Heart right ventricle (tissue), 16 donors: ENCODE measurements at regions not wholly inside any gene's neighbourhood (a gene's known extent, or its start where the extent isn't known, plus 50 kb on each side); places are given as distances from the start of the nearest gene placed in this dataset.

Source experiments
- ATAC-seq, 8 donors: fragments of 200-7000 bp; cut with Tn5 transposase; one replicate each; pipeline ENCODE4 v1.9.1; 2020; ENCODE audit warnings: mild to moderate bottlenecking in 8 of 8, moderate library complexity in 8 of 8, moderate number of reproducible peaks in 1 of 8
- DNase-seq, 2 donors: peaks; one replicate each; pipeline ENCODE4 v3.0.0-alpha.2; 2020
- H3K27ac ChIP-seq, 10 donors: fragments of 200-600 bp; sonication (generic) in 2 of 10; one replicate each; pipeline versions ENCODE4 v1.5.0 to v1.8.0; 2020 to 2022; ENCODE audit warnings: mild to moderate bottlenecking in 3 of 10
- H3K27me3 ChIP-seq, 7 donors: fragments of 200-600 bp; one replicate each; pipeline ENCODE4 v1.8.0; 2021 to 2022; ENCODE audit warnings: mild to moderate bottlenecking in 2 of 7
- H3K36me3 ChIP-seq, 9 donors: fragments of 200-600 bp; sonication (generic) in 1 of 9; one replicate each; pipeline versions ENCODE4 v1.5.0 to v1.8.0; 2020 to 2022; ENCODE audit warnings: mild to moderate bottlenecking in 2 of 9
- H3K4me1 ChIP-seq, 9 donors: fragments of 200-600 bp; sonication (generic) in 1 of 9; one replicate each; pipeline versions ENCODE4 v1.5.0 to v1.8.0; 2020 to 2022; ENCODE audit warnings: mild to moderate bottlenecking in 4 of 9
- H3K4me3 ChIP-seq, 10 donors: fragments of 200-600 bp; sonication (generic) in 2 of 10; one replicate each; pipeline versions ENCODE4 v1.5.0 to v1.8.0; 2020 to 2022; ENCODE audit warnings: mild to moderate bottlenecking in 7 of 10, moderate library complexity in 2 of 10
- H3K9me3 ChIP-seq, 11 donors: fragments of 200-600 bp in 10 of 11; sonication (generic) in 2 of 11; one replicate each; pipeline versions ENCODE4 v1.5.0 to v1.8.0; 2013 to 2022; ENCODE audit warnings: mild to moderate bottlenecking in 2 of 11, control low read depth in 1 of 11, moderate library complexity in 1 of 11
- WGBS, 2 donors: extraction: QIAGEN DNeasy Blood & Tissue Kit; methylation state at CpG; one replicate each; pipeline ENCODE4 v1.1.7; 2013; ENCODE audit warnings: inconsistent platforms in 1 of 2; 5-methylcytosine and 5-hydroxymethylcytosine counted together
- intact Hi-C, 10 donors: fragments of 100-400 bp; cut with DNase I; formaldehyde crosslinking; loops; one replicate each; pipeline versions ENCODE4 v1.11.1 to v1.14.2; 2022
- TF ChIP-seq, protein P1 (sequence below), 9 donors: fragments of 200-600 bp; sonication (generic) in 2 of 9; IDR thresholded peaks; one replicate each; pipeline versions ENCODE4 v1.5.0 to v1.8.0; 2021 to 2022; ENCODE audit warnings: antibody characterized with exemption in 9 of 9, mild to moderate bottlenecking in 5 of 9, moderate library complexity in 1 of 9
- donor health status: Arrhythmogenic right ventricular cardiomyopathy.
- donor health status: ischemic (EF 13 %, LVEDD 7.1; RV severe dilation, severe dysfunction).
- donor health status: healthy with polysubstance abuse.
- donor health status: DM: no; HTN: yes; CAD: no.
- donor health status: DM: no; HTN: no; CAD: no.
- donor health status: ischemic (EF 25% LVEDD 6.9; RV normal size, moderate dysfunction).
- donor health status: ischemic (EF 25% LVEDD 5.7; RV mildly dilated, moderate dysfunction).
- donor health status: healthy.
- donor health status: DM: yes; HTN: yes; CAD: no.
- donor health status: Ischemic cardiomyopathy.
- donor health status: ischemic (EF 35%, LVEDD 5.7; RV mildly dilated, moderate dysfunction).
- donor health status: nonischemic (EF 11% LVEDD 7.7; RV severe dilation, severe dysfunction).
- donor health status: DM: yes; HTN: yes; CAD: no.
- donor health status: PGD.
- donor health status: ischemic (EF 29% LVEDD 5.4; RV normal size, mild dysfunction).
- donor health status: nonischemic (EF 23%, LVEDD 6.1; RV moderate dilation, normal function).

DNA sequence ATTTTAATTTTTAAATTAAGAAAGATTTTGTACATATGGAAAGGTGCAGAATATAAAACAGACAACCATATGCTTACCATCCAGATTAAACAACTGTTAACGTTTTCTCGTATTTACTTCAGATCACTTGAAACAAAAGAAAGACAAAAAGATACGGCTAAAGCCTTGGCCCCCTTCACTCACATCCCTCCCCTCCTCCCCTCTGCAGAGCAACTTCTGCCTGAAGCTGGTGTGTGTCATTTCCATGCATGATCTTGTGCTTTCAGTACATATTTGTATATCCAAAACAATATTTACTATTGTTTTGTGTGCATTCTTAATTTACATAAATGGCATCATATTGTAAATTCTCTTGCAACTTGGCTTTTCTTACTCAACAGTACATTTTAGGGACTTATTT is 68.5 kb upstream of the ANKRD1 start:
- no peak overlapping the region for H3K4me3 ChIP-seq
- WGBS, 2 donors = 61 to 70% methylated on average over 3 of the region's 3 CpGs
- no peaks in the 10 kb centered on the region for H3K27me3 ChIP-seq
- no peaks in the 10 kb centered on the region for H3K36me3 ChIP-seq
- TF ChIP-seq, protein P1, sequence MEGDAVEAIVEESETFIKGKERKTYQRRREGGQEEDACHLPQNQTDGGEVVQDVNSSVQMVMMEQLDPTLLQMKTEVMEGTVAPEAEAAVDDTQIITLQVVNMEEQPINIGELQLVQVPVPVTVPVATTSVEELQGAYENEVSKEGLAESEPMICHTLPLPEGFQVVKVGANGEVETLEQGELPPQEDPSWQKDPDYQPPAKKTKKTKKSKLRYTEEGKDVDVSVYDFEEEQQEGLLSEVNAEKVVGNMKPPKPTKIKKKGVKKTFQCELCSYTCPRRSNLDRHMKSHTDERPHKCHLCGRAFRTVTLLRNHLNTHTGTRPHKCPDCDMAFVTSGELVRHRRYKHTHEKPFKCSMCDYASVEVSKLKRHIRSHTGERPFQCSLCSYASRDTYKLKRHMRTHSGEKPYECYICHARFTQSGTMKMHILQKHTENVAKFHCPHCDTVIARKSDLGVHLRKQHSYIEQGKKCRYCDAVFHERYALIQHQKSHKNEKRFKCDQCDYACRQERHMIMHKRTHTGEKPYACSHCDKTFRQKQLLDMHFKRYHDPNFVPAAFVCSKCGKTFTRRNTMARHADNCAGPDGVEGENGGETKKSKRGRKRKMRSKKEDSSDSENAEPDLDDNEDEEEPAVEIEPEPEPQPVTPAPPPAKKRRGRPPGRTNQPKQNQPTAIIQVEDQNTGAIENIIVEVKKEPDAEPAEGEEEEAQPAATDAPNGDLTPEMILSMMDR (IDR thresholded peaks at IDR 0.05) = no peak
- no peaks in the 10 kb centered on the region for H3K9me3 ChIP-seq
- no peak for DNase-seq
- H3K27ac ChIP-seq = peak overlapping the region in 6 of 10 donors; percentile 42 to 84 (median 71)
- H3K4me1 ChIP-seq = peaks cover 0 to 44% (median 18%) of the 10 kb centered on the region in 9 donors
- intact Hi-C loops = loop anchor here in 2 of 10 donors (5.0 kb wide), 1 partner anchor 67 kb away; the partner anchor contains the start of gene ANKRD1 (in 2 of the 2)
- ATAC-seq = no peak

DNA sequence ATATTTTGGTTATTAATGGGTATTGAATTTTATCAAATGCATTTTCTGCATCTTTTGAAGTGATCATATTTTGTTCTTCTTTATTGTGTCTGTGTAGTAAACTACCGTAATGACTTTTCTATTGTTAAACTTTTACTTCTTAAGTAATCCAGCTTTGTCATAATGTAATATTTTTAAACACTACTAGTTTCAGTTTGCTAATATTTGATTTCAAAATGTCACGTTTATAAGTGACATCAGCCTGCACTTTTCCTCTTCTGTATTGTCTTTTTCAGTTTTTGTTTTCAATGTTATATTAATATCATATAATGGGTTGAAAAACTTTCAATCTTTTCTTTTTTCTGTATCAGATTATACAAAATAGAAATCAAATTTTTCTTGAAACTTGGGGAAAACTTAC is 71.6 kb upstream of the ANKRD1 start:
- TF ChIP-seq, protein P1 (IDR thresholded peaks at IDR 0.05) = no peak
- no peak for ATAC-seq

DNA sequence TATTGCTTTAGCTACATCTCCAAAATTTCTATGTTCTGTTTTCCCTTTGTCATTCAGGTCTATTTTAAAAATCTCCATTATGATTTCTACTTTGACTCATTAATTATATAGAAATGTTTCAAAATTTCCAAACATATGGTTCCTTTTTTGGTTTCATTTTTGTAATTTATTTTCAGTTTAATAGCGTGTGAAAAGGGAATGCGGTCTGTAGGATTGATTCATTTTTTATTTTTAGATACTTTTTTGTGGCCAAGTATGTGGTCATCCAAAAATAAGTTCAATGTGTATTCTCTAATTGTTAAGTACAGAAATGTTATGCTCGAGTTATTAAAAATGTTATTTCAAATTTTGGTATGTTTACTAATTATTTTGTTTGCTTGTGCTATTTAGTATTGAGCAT is 72.5 kb upstream of the ANKRD1 start:
- H3K4me3 ChIP-seq = no peak overlapping the region
- H3K27ac ChIP-seq = peak overlapping the region in 4 of 10 donors; percentile 35 to 47 (median 43)
- no peaks in the 10 kb centered on the region for H3K27me3 ChIP-seq
- 20 to 26% methylated on average over 3 of the region's 3 CpGs for WGBS, 2 donors
- H3K9me3 ChIP-seq = no peaks in the 10 kb centered on the region
- peaks cover 0 to 16% (median 5%) of the 10 kb centered on the region in 9 donors for H3K4me1 ChIP-seq
- H3K36me3 ChIP-seq = no peaks in the 10 kb centered on the region
- ATAC-seq (no peak), DNase-seq (no peak)
- intact Hi-C loops = no loop called here
- TF ChIP-seq, protein P1 (IDR thresholded peaks at IDR 0.05) = no peak

More for the DNA sequence above, 71.6 kb upstream of the ANKRD1 start:
- Histone ChIP-seq H3K27me3 (no peaks in the 10 kb centered on the region), H3K36me3 (no peaks in the 10 kb centered on the region), H3K4me3 (no peak overlapping the region), H3K4me1 (peaks cover 0 to 16% (median 5%) of the 10 kb centered on the region in 9 donors), H3K27ac (peak overlapping the region in 2 of 10 donors; percentile 43 to 47), H3K9me3 (no peaks in the 10 kb centered on the region)
- no peak for DNase-seq
- 61 to 73% methylated on average over 2 of the region's 2 CpGs for WGBS, 2 donors
- intact Hi-C loops = no loop called here

DNA sequence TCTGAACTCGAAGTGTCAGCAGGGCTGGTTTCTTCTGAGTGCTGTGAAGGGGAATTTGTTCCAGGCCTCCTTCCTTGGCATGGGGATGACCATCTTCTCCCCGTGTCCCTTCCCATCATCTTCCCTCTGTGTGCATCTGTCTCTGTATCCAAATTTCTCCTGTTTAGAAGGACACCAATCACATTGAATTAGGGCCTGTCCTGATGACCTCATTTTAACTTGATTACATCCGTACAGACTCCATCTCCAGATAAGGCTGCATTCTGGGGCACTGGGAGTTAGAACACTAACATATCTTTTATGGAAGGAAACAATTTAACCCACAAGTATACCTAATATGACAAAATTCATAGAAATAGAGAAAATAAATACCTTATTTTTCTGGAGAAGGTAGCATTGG is 76.8 kb upstream of the ANKRD1 start:
- ATAC-seq (no peak), DNase-seq (no peak)
- peaks cover 0 to 10% (median 0%) of the 10 kb centered on the region in 9 donors for H3K4me1 ChIP-seq
- no peak overlapping the region for H3K4me3 ChIP-seq
- intact Hi-C loops = no loop called here
- H3K36me3 ChIP-seq = no peaks in the 10 kb centered on the region
- TF ChIP-seq, protein P1 (IDR thresholded peaks at IDR 0.05) = no peak
- 61 to 63% methylated on average over 3 of the region's 3 CpGs for WGBS, 2 donors
- no peaks in the 10 kb centered on the region for H3K9me3 ChIP-seq
- H3K27ac ChIP-seq = no peak overlapping the region
- H3K27me3 ChIP-seq = no peaks in the 10 kb centered on the region
